Embryonic facial prominence (tissue), 1 donor: ENCODE measurements at regions not wholly inside any gene's neighbourhood (a gene's known extent, or its start where the extent isn't known, plus 50 kb on each side); places are given as distances from the start of the nearest gene placed in this dataset.
"Not testable (repeated sequence)": the region's sequence is repeated elsewhere in the genome, so short reads cannot be mapped to it uniquely, and the experiment has no call there.

Experiments
- DNase-seq: peaks from one replicate; pipeline ENCODE4 v3.0.0-alpha.2; 2016; ENCODE audit errors: extremely low spot score

- DNase-seq = no peak
Observed at GRCh38 chr11:11220786-11221185, 132.3 kb downstream of the CSNK2A3 start.

GRCh38 chr11:11218629-11218986 lies 134.4 kb downstream of the CSNK2A3 start:
- no peak for DNase-seq

- no peak for DNase-seq
Observed at GRCh38 chr11:11217929-11218628, 135.0 kb downstream of the CSNK2A3 start.

- DNase-seq = no peak
Observed at GRCh38 chr11:11217289-11217928, 135.6 kb downstream of the CSNK2A3 start.

- DNase-seq = no peak
Observed at GRCh38 chr11:11215944-11216343, 137.1 kb downstream of the CSNK2A3 start.

- DNase-seq = no peak
Observed at GRCh38 chr11:11215058-11215815, 137.8 kb downstream of the CSNK2A3 start.

- DNase-seq = no peak
Observed at GRCh38 chr11:11213117-11213516, 139.9 kb downstream of the CSNK2A3 start.

- DNase-seq = no peak
Observed at GRCh38 chr11:11211888-11212287, 141.2 kb downstream of the CSNK2A3 start.

- no peak for DNase-seq
Observed at GRCh38 chr11:11211186-11211585, 141.9 kb downstream of the CSNK2A3 start.

- no peak for DNase-seq
Observed at GRCh38 chr11:11210446-11210845, 142.6 kb downstream of the CSNK2A3 start.

GRCh38 chr11:11209967-11210366 lies 143.1 kb downstream of the CSNK2A3 start:
- DNase-seq = no peak

GRCh38 chr11:11208994-11209393 lies 144.1 kb downstream of the CSNK2A3 start:
- no peak for DNase-seq

GRCh38 chr11:11207428-11207827 lies 145.6 kb downstream of the CSNK2A3 start:
- DNase-seq = no peak

- DNase-seq = no peak
Observed at GRCh38 chr11:11206484-11206883, 146.6 kb downstream of the CSNK2A3 start.

GRCh38 chr11:11202885-11203284 lies 150.2 kb downstream of the CSNK2A3 start:
- DNase-seq = no peak

GRCh38 chr11:11201302-11201701 lies 151.7 kb downstream of the CSNK2A3 start:
- not testable (repeated sequence) for DNase-seq

GRCh38 chr11:11192541-11192940 lies 160.5 kb downstream of the CSNK2A3 start:
- no peak for DNase-seq

GRCh38 chr11:11189506-11189905 lies 163.5 kb downstream of the CSNK2A3 start:
- no peak for DNase-seq

GRCh38 chr11:11186249-11186648 lies 166.8 kb downstream of the CSNK2A3 start:
- no peak for DNase-seq

- no peak for DNase-seq
Observed at GRCh38 chr11:11182261-11182660, 170.8 kb downstream of the CSNK2A3 start.

- DNase-seq = peak; percentile 31
Observed at GRCh38 chr11:11178671-11179638, 174.1 kb downstream of the CSNK2A3 start.
